Activated CD8-positive, alpha-beta T cell treated with anti-CD3 and anti-CD28 coated beads, Interleukin-2, amount 10 ng/mL, durations not matched to agents 7 days and 5 days (primary cell): ENCODE measurements at regions not wholly inside any gene's neighbourhood (a gene's known extent, or its start where the extent isn't known, plus 50 kb on each side); places are given as distances from the start of the nearest gene placed in this dataset.

Source experiments
- ATAC-seq: fragments of 150-1000 bp; cut with Tn5 transposase; one replicate; pipeline ENCODE4 v1.10.0; 2021; ENCODE audit warnings: moderate library complexity
- CTCF ChIA-PET: fragments of 350-600 bp; sonication (Branson Sonifier 250); formaldehyde crosslinking; loops from one replicate; lab custom pipeline; 2021; ENCODE audit warnings: antibody characterized with exemption; lab: Charles Lee
- POLR2A ChIA-PET: fragments of 350-600 bp; sonication (Branson Sonifier 250); formaldehyde crosslinking; loops from one replicate; lab custom pipeline; 2021; ENCODE audit warnings: antibody characterized with exemption; lab: Charles Lee
- DNase-seq: peaks from one replicate; pipeline ENCODE4 v3.0.0-alpha.2; 2020
- H3K27ac Mint-ChIP-seq: one replicate; pipeline ENCODE4 v1.8.0; 2021; ENCODE audit warnings: mild to moderate bottlenecking, mixed read lengths
- H3K27me3 Mint-ChIP-seq: one replicate; pipeline ENCODE4 v1.8.0; 2021; ENCODE audit warnings: low read depth, mixed read lengths
- H3K36me3 Mint-ChIP-seq: one replicate; pipeline ENCODE4 v1.8.0; 2021; ENCODE audit warnings: low read depth, mixed read lengths
- H3K4me1 Mint-ChIP-seq: one replicate; pipeline ENCODE4 v1.8.0; 2021; ENCODE audit warnings: low read depth, mixed read lengths
- H3K4me3 Mint-ChIP-seq: one replicate; pipeline ENCODE4 v1.8.0; 2021; ENCODE audit warnings: mild to moderate bottlenecking, mixed read lengths
- H3K9me3 Mint-ChIP-seq: one replicate; pipeline ENCODE4 v1.8.0; 2022; ENCODE audit warnings: mixed read lengths; ENCODE audit not compliant: insufficient read depth

DNA sequence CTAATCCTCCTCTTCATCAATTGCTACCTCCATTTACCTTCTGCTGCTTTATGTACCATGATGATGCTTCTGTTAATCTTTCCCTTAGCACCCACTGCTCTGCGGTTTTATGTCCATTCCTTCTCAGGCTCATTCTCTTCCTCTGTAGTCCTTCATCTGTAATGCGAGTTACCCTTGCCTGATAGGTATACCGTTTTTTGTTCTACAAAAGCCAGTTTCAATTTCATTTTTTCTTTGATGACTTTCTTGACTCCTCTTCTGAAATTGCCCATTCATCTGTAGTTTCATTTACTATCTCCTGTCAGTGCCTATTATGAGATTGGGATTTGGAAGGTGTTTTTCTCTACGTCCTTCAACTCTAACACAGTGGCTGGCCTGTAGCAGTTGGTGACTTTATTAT is 445.9 kb upstream of the ZNF717 start:
- Mint-ChIP-seq H3K27ac (no peak overlapping the region), H3K4me3 (no peak overlapping the region), H3K27me3 (no peaks in the 10 kb centered on the region), H3K36me3 (no peaks in the 10 kb centered on the region), H3K4me1 (no peaks in the 10 kb centered on the region), H3K9me3 (peaks cover 23% of the 10 kb centered on the region)
- DNase-seq (no peak), ATAC-seq (no peak)
- ChIA-PET CTCF (no interaction called here), POLR2A (no interaction called here)

DNA sequence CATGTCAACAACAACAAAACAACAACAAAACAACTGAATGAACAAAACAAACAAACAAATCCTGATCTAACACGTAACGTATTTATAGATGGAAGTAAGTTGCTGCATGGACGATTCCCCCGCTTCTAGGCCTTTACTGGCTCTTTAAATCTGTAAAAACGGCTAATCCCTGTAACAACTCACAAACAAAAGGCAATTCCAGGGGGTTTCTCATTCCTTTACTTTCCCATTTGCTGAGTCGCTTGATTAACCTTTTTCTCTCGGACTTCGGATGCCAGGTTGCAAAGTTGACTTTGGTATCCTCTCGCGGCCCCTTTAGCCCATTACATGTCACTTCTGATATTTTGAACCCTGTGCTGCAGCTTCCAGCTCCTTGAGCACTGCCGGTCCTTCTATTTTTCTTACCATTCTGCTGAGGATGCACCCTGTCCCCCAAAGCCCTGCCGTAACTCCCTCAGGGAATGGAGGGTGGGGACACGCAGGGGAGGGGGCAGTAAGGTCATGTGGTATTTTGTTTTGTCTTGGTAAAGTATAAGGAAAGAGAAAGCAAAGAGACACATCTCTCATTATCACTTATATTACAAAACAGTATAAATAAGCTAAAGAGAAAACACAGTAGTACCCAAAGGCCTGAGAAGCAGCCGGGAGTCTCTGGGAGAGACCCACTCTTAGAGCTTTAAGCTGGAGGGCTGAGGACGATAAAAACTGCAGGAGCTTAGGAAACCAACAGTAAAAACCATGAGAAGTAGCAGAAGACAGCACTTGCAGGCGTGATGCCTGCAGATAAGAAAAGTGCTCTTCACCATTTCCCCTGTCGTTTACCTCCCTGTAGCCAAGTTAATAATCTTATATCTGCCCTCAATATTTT is 457.8 kb upstream of the ZNF717 start:
- CTCF ChIA-PET, result no interaction called here
- Mint-ChIP-seq H3K4me1 (no peaks in the 10 kb centered on the region), H3K27ac (no peak overlapping the region), H3K9me3 (peaks cover 12% of the 10 kb centered on the region), H3K36me3 (no peaks in the 10 kb centered on the region), H3K4me3 (no peak overlapping the region), H3K27me3 (no peaks in the 10 kb centered on the region)
- POLR2A ChIA-PET, result no interaction called here
- DNase-seq, result no peak
- ATAC-seq, result no peak

DNA sequence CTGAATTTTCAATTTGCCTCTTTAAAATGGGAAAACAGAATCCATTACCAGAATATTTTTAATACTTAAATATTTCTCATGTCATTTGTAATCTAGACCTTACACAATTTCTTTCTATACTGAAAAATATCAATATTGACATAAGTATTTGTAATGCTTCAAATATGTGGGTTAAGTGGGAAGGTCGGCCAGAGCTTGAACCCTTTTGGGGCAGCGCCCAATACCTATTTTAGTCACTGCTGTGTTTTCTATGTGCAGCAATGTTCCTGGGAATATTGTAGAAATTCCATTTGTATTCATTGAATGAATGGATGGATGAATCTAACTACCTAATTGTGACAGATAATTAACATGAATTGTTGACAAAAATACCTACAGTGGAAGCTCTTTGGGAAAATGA is 459.7 kb upstream of the ZNF717 start:
- Mint-ChIP-seq H3K4me1 (no peaks in the 10 kb centered on the region), H3K36me3 (no peaks in the 10 kb centered on the region), H3K27me3 (no peaks in the 10 kb centered on the region), H3K4me3 (no peak overlapping the region), H3K27ac (no peak overlapping the region), H3K9me3 (peaks cover 19% of the 10 kb centered on the region)
- no peak for ATAC-seq
- DNase-seq, result no peak
- POLR2A ChIA-PET, result no interaction called here
- CTCF ChIA-PET, result no interaction called here

DNA sequence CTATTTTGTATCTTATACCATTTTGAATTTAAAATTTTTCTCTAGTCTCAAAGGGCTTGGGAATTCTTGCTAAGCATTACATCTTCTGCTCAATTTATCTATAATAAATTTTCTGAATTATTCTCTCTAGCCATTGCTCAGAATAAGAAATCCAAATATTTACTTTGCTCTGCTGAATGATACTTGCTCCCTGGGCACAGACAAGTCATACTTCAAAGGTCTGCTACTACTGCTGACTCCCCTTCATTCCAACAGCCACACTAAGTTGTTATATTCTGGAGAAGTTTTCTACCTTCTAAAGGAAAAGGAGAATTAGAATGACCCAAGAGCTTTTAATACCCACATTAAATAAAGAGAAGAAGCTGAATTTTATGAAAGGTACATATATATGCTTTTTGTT is 460.3 kb upstream of the ZNF717 start:
- POLR2A ChIA-PET, result no interaction called here
- H3K36me3 Mint-ChIP-seq, result no peaks in the 10 kb centered on the region
- CTCF ChIA-PET, result no interaction called here
- ATAC-seq (no peak), DNase-seq (no peak)
- H3K4me3 Mint-ChIP-seq, result no peak overlapping the region
- no peaks in the 10 kb centered on the region for H3K4me1 Mint-ChIP-seq
- H3K9me3 Mint-ChIP-seq, result peaks cover 19% of the 10 kb centered on the region
- no peak overlapping the region for H3K27ac Mint-ChIP-seq
- H3K27me3 Mint-ChIP-seq, result no peaks in the 10 kb centered on the region

DNA sequence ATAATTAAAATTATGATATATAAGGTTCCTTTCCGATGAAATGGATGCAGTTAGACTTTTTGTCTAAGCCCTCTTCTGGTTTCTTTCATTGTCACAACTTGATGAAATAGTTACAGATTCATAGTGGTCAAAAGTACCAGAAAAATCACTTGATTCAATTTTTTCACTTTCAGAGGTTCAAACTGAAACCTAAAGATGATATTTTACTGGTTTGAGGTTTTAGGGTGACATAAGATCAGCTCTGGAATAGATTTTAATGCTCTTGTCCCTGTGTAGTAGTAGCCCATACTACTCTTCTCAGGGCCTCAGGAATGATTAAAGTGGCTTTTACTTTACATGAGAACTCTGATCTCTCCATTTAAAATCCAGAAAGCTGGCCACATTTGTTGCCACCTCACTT is 479.1 kb upstream of the ZNF717 start:
- no peak overlapping the region for H3K4me3 Mint-ChIP-seq
- POLR2A ChIA-PET, result no interaction called here
- no peak overlapping the region for H3K27ac Mint-ChIP-seq
- CTCF ChIA-PET, result no interaction called here
- no peaks in the 10 kb centered on the region for H3K4me1 Mint-ChIP-seq
- peaks cover 12% of the 10 kb centered on the region for H3K9me3 Mint-ChIP-seq
- no peaks in the 10 kb centered on the region for H3K36me3 Mint-ChIP-seq
- H3K27me3 Mint-ChIP-seq, result no peaks in the 10 kb centered on the region
- DNase-seq (no peak), ATAC-seq (no peak)

DNA sequence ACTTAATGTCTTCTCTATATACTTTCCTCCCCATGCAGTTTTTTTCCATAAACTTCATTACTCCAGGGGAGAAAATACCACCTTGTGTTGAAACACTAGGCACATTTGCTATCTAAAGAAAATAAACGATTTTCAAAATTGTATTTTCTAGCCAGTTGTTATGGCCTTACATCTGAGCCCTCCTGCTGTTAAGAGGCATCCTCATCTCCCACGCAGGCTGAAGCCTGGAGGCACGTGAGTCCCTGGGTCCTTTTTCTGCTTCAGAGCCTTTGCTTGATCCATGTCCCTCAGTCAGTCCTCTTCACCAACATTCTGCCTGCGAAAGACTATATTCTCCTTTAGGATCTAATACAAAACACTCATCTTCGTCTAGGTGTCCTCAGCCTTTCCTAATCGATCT is 479.6 kb upstream of the ZNF717 start:
- Mint-ChIP-seq H3K36me3 (no peaks in the 10 kb centered on the region), H3K27me3 (no peaks in the 10 kb centered on the region), H3K4me3 (no peak overlapping the region), H3K4me1 (no peaks in the 10 kb centered on the region), H3K27ac (no peak overlapping the region), H3K9me3 (peaks cover 9% of the 10 kb centered on the region)
- no peak for DNase-seq
- ATAC-seq, result no peak
- ChIA-PET POLR2A (no interaction called here), CTCF (no interaction called here)

DNA sequence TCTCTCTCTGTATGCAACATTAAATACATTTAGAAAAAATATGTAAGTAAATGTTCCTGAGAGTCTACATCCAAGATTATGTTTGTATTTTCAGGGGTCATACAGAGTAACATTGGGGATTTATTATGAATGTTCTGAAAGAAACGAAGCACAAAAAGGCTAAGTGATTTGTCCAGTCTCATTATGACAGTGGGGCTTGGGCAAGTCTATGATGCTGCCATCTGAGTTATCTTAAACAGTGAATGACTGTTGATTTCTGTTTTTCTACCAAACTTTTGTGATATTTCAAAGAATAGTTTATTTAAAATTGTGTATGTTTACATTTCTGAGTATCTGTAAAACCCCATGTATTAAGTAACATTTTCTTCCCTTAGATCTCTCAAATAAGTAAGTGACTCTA is 481.2 kb upstream of the ZNF717 start:
- H3K36me3 Mint-ChIP-seq, result no peaks in the 10 kb centered on the region
- H3K4me1 Mint-ChIP-seq, result no peaks in the 10 kb centered on the region
- ChIA-PET CTCF (no interaction called here), POLR2A (no interaction called here)
- ATAC-seq (no peak), DNase-seq (no peak)
- no peaks in the 10 kb centered on the region for H3K27me3 Mint-ChIP-seq
- H3K4me3 Mint-ChIP-seq, result no peak overlapping the region
- no peak overlapping the region for H3K27ac Mint-ChIP-seq
- H3K9me3 Mint-ChIP-seq, result peaks cover 7% of the 10 kb centered on the region

DNA sequence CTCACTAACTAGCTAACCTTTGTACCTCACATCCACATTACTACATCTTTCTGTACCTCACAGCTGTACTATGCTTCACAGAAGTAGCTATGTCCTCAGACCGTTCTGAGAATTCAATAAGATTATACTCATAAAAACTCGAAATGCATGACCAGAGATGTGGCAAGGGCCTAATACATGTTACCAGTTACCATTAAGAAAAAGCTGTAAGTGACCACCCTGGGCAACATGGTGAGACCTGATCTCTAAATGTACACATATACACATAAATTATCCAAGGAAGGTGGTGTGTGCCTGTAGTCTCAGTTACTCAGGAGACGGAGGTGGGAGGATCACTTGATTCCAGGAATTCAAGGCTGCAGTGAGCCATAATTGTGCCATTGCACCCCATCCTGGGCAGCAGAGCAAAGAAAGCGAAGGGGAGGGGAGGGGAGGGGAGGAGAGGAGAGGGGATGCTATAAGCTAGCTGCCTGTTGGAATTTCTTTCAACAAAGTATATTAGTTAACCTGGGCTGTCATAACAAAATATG is 482.6 kb upstream of the ZNF717 start:
- Mint-ChIP-seq H3K4me1 (no peaks in the 10 kb centered on the region), H3K9me3 (no peaks in the 10 kb centered on the region), H3K4me3 (no peak overlapping the region), H3K27me3 (no peaks in the 10 kb centered on the region), H3K36me3 (no peaks in the 10 kb centered on the region), H3K27ac (no peak overlapping the region)
- POLR2A ChIA-PET, result no interaction called here
- ATAC-seq (no peak), DNase-seq (no peak)
- CTCF ChIA-PET, result no interaction called here

DNA sequence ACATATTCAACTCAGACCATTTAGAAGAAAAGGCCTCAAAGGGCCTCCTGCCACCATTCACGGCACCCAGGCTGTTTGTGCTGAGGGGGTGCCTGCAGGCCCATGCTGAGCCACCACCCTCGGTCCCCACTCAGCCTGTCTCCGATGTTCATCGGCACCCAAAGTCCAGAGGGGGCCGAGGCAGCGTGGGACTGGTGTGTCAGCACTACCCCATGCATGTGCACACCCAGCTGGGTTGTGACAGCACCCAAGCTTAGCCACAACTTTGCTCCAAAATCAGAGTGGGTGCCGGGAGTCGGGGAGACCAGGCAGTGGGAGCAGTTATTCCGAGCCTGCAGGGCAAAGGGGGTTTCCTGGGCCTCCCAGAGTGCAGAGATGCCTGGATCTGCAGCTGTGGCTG is 508.5 kb upstream of the ZNF717 start:
- H3K36me3 Mint-ChIP-seq, result no peaks in the 10 kb centered on the region
- no peak for ATAC-seq
- ChIA-PET POLR2A (no interaction called here), CTCF (no interaction called here)
- no peak overlapping the region for H3K27ac Mint-ChIP-seq
- H3K4me1 Mint-ChIP-seq, result no peaks in the 10 kb centered on the region
- DNase-seq, result no peak
- peaks cover 20% of the 10 kb centered on the region for H3K9me3 Mint-ChIP-seq
- H3K4me3 Mint-ChIP-seq, result no peak overlapping the region
- H3K27me3 Mint-ChIP-seq, result no peaks in the 10 kb centered on the region

DNA sequence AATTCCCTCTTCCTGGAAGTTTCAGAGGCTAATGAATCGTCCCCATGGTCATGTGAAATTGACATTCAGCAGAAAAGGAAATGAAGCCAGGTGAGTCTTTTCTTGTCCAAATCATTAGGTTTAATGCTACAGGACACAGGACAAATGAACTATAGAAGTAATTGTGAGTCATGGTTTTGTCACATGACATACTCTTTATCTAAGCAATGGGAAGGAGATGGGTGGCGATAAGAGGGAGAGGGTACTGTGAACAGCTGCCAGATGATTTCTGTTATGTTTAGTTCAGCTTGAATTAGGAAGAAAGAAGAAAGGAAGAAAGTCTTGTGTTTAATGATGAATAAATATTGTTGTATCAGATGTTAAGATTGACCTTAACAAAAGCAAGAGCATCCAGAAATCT is 515.4 kb upstream of the ZNF717 start:
- Mint-ChIP-seq H3K27ac (no peak overlapping the region), H3K27me3 (no peaks in the 10 kb centered on the region), H3K4me3 (no peak overlapping the region), H3K36me3 (no peaks in the 10 kb centered on the region), H3K4me1 (no peaks in the 10 kb centered on the region), H3K9me3 (peaks cover 3% of the 10 kb centered on the region)
- ChIA-PET POLR2A (no interaction called here), CTCF (no interaction called here)
- no peak for DNase-seq
- no peak for ATAC-seq

DNA sequence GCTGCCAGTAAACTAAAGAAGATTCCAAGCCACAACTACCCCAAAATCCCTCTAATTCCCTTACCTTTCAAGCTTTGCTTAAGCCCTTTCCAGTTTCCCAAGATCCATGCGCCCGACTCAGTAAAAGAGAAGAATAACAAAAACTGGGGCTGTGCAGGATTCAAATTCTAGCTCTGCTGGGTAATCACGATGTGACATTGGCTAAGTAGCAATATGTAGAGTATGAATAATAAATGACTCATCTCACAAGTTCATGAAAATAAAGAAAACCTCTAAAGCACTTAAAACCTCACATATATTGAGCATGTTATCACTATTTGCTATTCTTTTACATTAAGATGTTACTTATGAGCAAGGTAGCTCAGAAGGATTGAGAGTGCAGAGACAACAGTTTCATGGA is 522.2 kb upstream of the ZNF717 start:
- DNase-seq (no peak), ATAC-seq (no peak)
- POLR2A ChIA-PET, result no interaction called here
- Mint-ChIP-seq H3K4me3 (no peak overlapping the region), H3K27me3 (no peaks in the 10 kb centered on the region), H3K9me3 (peaks cover 12% of the 10 kb centered on the region), H3K36me3 (no peaks in the 10 kb centered on the region), H3K27ac (no peak overlapping the region), H3K4me1 (no peaks in the 10 kb centered on the region)
- CTCF ChIA-PET, result no interaction called here

DNA sequence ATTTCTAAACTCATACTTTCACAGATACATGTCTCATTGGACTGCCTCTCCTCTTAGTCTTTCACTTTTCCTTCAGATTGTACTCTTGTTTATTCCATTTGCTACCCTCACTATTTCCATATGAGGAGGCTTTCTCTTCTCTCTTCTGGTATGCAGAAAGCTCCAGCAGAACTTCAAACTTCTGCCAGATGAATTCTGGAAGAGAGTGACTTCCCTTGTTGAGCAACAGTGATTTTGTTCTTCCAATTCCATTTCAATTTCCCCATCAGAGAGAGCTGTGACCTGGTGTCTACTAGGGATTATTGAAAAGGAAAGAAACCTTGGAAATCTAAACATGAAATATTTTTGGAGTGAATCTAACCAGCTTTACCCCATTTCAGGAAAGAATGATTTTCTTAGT is 523.2 kb upstream of the ZNF717 start:
- ChIA-PET POLR2A (no interaction called here), CTCF (no interaction called here)
- Mint-ChIP-seq H3K27ac (no peak overlapping the region), H3K4me1 (no peaks in the 10 kb centered on the region), H3K4me3 (no peak overlapping the region), H3K27me3 (no peaks in the 10 kb centered on the region), H3K9me3 (peaks cover 16% of the 10 kb centered on the region), H3K36me3 (no peaks in the 10 kb centered on the region)
- no peak for DNase-seq
- ATAC-seq, result no peak

DNA sequence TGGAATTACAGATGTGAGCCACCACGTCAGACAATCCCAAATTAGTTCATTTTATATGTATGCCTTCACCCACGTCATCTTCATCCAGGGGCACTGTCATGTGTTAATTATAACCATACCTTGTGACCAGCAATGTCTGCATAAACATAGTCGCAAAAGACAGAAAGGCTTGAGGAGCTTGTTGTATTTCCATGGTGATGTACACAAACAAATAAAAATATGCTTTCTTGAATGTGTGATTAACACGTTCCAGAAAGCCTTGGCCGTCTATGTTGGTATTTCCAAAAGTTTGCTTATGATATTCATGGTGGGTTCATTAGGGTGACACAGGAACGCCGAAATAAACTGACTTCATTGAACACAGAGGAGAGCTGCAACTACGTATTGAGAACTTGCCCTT is 524.7 kb upstream of the ZNF717 start:
- ATAC-seq, result no peak
- Mint-ChIP-seq H3K27me3 (no peaks in the 10 kb centered on the region), H3K4me1 (no peaks in the 10 kb centered on the region), H3K9me3 (peaks cover 16% of the 10 kb centered on the region), H3K4me3 (no peak overlapping the region), H3K27ac (no peak overlapping the region), H3K36me3 (no peaks in the 10 kb centered on the region)
- CTCF ChIA-PET, result no interaction called here
- POLR2A ChIA-PET, result no interaction called here
- DNase-seq, result no peak
